ENCODE measurements at regions not wholly inside any gene's neighbourhood (a gene's known extent, or its start where the extent isn't known, plus 50 kb on each side); places are given as distances from the start of the nearest gene placed in this dataset.

DNA sequence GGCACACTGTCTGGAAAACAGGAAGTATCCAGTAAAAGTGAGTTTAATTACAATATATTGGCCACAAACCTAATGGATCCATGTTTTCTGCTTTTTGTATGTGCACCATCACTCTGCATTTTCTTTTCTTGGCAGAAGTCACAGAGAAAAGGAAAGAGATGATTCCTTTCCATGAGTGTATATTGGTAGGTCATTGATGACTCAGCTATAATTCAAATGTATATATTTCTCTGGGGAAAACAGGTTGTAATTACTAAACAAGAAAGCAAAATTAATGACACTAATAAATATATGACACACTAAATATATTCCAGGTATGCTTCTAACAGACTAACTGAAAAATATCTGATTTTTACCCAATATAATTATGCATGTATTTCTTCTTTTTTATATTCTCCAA is 105.9 kb upstream of the PCDH15 start:
- TF ChIP-seq POLR2AphosphoS5 (IDR thresholded peaks at IDR 0.05; ENCODE audit: low read depth, low read length) (no peak), SIN3A (IDR thresholded peaks at IDR 0.05; ENCODE audit: borderline replicate concordance, insufficient read depth, low read length) (no peak), TAF1 (IDR thresholded peaks at IDR 0.05; ENCODE audit: borderline replicate concordance, insufficient read depth, low read length) (no peak), FOXP2 (optimal IDR thresholded peaks at IDR 0.05; ENCODE audit: borderline replicate concordance, extremely low read depth, extremely low read length, insufficient read depth) (no peak)
- TF ChIP-seq, protein P1, sequence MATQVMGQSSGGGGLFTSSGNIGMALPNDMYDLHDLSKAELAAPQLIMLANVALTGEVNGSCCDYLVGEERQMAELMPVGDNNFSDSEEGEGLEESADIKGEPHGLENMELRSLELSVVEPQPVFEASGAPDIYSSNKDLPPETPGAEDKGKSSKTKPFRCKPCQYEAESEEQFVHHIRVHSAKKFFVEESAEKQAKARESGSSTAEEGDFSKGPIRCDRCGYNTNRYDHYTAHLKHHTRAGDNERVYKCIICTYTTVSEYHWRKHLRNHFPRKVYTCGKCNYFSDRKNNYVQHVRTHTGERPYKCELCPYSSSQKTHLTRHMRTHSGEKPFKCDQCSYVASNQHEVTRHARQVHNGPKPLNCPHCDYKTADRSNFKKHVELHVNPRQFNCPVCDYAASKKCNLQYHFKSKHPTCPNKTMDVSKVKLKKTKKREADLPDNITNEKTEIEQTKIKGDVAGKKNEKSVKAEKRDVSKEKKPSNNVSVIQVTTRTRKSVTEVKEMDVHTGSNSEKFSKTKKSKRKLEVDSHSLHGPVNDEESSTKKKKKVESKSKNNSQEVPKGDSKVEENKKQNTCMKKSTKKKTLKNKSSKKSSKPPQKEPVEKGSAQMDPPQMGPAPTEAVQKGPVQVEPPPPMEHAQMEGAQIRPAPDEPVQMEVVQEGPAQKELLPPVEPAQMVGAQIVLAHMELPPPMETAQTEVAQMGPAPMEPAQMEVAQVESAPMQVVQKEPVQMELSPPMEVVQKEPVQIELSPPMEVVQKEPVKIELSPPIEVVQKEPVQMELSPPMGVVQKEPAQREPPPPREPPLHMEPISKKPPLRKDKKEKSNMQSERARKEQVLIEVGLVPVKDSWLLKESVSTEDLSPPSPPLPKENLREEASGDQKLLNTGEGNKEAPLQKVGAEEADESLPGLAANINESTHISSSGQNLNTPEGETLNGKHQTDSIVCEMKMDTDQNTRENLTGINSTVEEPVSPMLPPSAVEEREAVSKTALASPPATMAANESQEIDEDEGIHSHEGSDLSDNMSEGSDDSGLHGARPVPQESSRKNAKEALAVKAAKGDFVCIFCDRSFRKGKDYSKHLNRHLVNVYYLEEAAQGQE (IDR thresholded peaks at IDR 0.05; ENCODE audit: insufficient read depth in 1 of 2, low read depth in 2 of 2, low read length in 2 of 2) = no peak

DNA sequence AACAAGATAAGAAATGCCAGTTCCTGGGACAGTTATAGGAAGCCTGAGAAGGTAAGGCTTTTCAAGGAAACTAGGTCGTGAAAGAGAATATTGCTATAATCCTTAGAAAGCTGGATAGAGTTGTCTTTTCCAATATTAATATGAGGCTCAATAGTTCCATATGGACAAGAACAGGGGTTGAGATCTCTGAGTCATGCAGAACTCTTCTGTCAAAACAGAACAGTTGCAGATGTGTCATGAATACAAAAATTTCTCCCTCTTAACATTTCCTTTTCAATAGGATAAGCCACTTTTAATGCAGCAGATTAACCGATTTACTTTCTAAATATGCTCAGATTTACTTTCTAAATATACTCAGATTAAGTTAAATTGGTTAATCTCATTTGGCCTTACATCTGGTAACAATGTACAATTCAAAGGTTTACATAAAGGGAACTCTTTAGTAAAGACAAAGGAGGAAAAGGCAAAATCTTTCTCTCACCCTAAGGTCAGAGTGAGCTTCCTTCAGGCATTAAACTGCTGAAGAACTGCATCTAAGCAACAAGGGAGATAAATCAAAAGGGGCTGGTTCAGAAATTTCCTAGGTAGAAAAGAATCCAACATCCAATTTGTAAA is 104.7 kb upstream of the PCDH15 start:
- TF ChIP-seq FOXP2 (optimal IDR thresholded peaks at IDR 0.05; ENCODE audit: borderline replicate concordance, extremely low read depth, extremely low read length, insufficient read depth) = no peak

DNA sequence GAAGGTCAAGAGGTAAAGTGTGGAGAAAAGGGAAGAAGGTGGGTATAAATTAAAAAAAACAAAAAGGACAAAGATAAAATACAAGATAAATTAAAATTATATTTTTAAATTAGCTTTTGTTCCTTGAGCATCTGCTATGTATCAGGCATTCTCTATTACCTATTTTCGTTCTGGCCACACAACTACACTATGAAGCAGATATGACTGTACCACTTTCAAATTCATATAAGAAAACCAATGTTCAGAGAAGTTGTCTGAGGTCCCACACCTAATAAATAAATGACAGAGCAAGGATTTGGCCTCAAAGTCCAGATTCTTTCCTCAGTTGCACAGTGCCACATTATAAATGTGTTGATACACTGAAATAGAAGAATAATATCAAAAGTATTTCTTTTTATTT is 103.8 kb upstream of the PCDH15 start:
- TF ChIP-seq, protein P1 (IDR thresholded peaks at IDR 0.05; ENCODE audit: insufficient read depth in 1 of 2, low read depth in 2 of 2, low read length in 2 of 2) = no peak
- TF ChIP-seq POLR2AphosphoS5 (IDR thresholded peaks at IDR 0.05; ENCODE audit: low read depth, low read length) = no peak
- no peak for TF ChIP-seq TAF1 (IDR thresholded peaks at IDR 0.05; ENCODE audit: borderline replicate concordance, insufficient read depth, low read length)
- no peak for TF ChIP-seq FOXP2 (optimal IDR thresholded peaks at IDR 0.05; ENCODE audit: borderline replicate concordance, extremely low read depth, extremely low read length, insufficient read depth)
- TF ChIP-seq SIN3A (IDR thresholded peaks at IDR 0.05; ENCODE audit: borderline replicate concordance, insufficient read depth, low read length) = no peak

DNA sequence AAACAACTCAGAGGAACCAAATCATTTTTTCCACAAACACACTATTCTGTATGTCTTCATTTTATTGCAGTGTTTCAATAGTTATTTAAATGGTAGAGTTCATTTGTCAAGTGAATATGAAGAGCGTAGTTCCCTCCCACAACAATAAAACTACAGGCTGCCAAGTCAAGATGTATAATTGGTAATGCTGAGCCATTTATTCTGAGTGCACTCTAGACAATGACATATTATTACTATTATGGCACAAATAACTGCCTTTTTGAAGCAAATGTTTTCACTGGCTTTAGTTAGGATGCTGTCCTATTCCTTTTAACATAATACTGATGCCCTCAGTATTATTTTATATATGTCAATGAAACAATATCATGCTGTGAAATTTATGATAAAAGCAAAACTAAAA is 102.7 kb upstream of the PCDH15 start:
- TF ChIP-seq FOXP2 (optimal IDR thresholded peaks at IDR 0.05; ENCODE audit: borderline replicate concordance, extremely low read depth, extremely low read length, insufficient read depth) (no peak), SIN3A (IDR thresholded peaks at IDR 0.05; ENCODE audit: borderline replicate concordance, insufficient read depth, low read length) (no peak), TAF1 (IDR thresholded peaks at IDR 0.05; ENCODE audit: borderline replicate concordance, insufficient read depth, low read length) (no peak), POLR2AphosphoS5 (IDR thresholded peaks at IDR 0.05; ENCODE audit: low read depth, low read length) (no peak)
- TF ChIP-seq, protein P1 (IDR thresholded peaks at IDR 0.05; ENCODE audit: insufficient read depth in 1 of 2, low read depth in 2 of 2, low read length in 2 of 2) = no peak

DNA sequence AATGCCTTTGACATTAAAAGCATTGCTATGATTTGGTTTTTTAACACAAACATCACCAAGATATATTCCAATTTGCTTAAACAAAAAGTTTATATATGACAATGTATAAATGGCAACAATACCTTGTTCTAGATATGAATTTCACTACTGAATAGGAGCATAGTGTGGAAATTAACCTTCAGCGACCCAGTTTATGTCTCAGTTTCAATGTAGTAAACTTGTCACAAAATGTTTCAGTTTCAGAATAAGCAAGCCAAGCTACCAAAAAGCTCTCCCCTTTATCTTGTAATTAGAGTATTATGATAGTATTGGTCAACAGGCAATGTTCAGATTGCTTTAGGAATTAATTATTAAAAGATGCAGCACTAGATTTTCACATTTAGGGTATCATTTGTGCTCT is 99.6 kb upstream of the PCDH15 start:
- TF ChIP-seq, protein P1 (IDR thresholded peaks at IDR 0.05; ENCODE audit: insufficient read depth in 1 of 2, low read depth in 2 of 2, low read length in 2 of 2) = no peak
- TF ChIP-seq FOXP2 (optimal IDR thresholded peaks at IDR 0.05; ENCODE audit: borderline replicate concordance, extremely low read depth, extremely low read length, insufficient read depth) = no peak
- TF ChIP-seq SIN3A (IDR thresholded peaks at IDR 0.05; ENCODE audit: borderline replicate concordance, insufficient read depth, low read length) = no peak
- TF ChIP-seq POLR2AphosphoS5 (IDR thresholded peaks at IDR 0.05; ENCODE audit: low read depth, low read length) = no peak
- TF ChIP-seq TAF1 (IDR thresholded peaks at IDR 0.05; ENCODE audit: borderline replicate concordance, insufficient read depth, low read length) = no peak
